PC-3 (cell line): ENCODE measurements at regions not wholly inside any gene's neighbourhood (a gene's known extent, or its start where the extent isn't known, plus 50 kb on each side); places are given as distances from the start of the nearest gene placed in this dataset.

Source experiments
- CTCF ChIP-seq: fragments of 300-600 bp; sonication (generic); conservative IDR thresholded peaks from 2 replicates; pipeline ENCODE4 v1.5.1; 2017; ENCODE audit warnings: antibody characterized with exemption, low read depth, mild to moderate bottlenecking, low read length
- EZH2 ChIP-seq: fragments of 300-600 bp; sonication (generic); IDR thresholded peaks from one replicate; pipeline ENCODE4 v1.6.1; 2017; ENCODE audit warnings: antibody characterized with exemption, mild to moderate bottlenecking, low read length; ENCODE audit not compliant: unreplicated experiment

- TF ChIP-seq CTCF (no peak), EZH2 (no peak)
Measured at GRCh38 chr11:116465056-116465455, 307.7 kb downstream of the BUD13 start.
